SK-N-SH treated with all-trans-retinoic acid at 6 μM for 48 hours (cell line): ENCODE measurements at regions not wholly inside any gene's neighbourhood (a gene's known extent, or its start where the extent isn't known, plus 50 kb on each side); places are given as distances from the start of the nearest gene placed in this dataset.

Source experiments
- ARNTL ChIP-seq: fragments of 450-650 bp; formaldehyde crosslinking; IDR thresholded peaks from 2 replicates; pipeline ENCODE4 v1.5.0; 2020; ENCODE audit warnings: low read depth, mild to moderate bottlenecking, moderate library complexity, borderline replicate concordance
- RARB ChIP-seq: fragments of 250-450 bp; sonication (Bioruptor Pico); IDR thresholded peaks from 2 replicates; pipeline ENCODE4 v1.8.0; 2021; ENCODE audit warnings: mild to moderate bottlenecking, moderate library complexity
- SNAI2 ChIP-seq: fragments of 250-450 bp; sonication (Bioruptor Pico); IDR thresholded peaks from 2 replicates; pipeline ENCODE4 v1.5.0; 2020; ENCODE audit warnings: mild to moderate bottlenecking, moderate library complexity
- TSHZ2 ChIP-seq: fragments of 250-450 bp; sonication (Bioruptor Pico); IDR thresholded peaks from 2 replicates; pipeline ENCODE4 v1.5.0; 2020; ENCODE audit warnings: mild to moderate bottlenecking, moderate library complexity
- ZNF8 ChIP-seq: fragments of 450-650 bp; formaldehyde crosslinking; IDR thresholded peaks from 2 replicates; pipeline ENCODE4 v1.5.0; 2020; ENCODE audit warnings: mild to moderate bottlenecking, moderate library complexity
- TF ChIP-seq, protein P1 (sequence below): fragments of 250-450 bp; sonication (Bioruptor Pico); IDR thresholded peaks from 2 replicates; pipeline ENCODE4 v1.8.0; 2020; ENCODE audit warnings: mild to moderate bottlenecking, moderate library complexity, borderline replicate concordance

- TF ChIP-seq ARNTL (CRISPR knock-in tag) (no peak), SNAI2 (CRISPR knock-in tag) (no peak), TSHZ2 (no peak), ZNF8 (CRISPR knock-in tag) (no peak), RARB (CRISPR knock-in tag) (no peak)
- TF ChIP-seq, protein P1, sequence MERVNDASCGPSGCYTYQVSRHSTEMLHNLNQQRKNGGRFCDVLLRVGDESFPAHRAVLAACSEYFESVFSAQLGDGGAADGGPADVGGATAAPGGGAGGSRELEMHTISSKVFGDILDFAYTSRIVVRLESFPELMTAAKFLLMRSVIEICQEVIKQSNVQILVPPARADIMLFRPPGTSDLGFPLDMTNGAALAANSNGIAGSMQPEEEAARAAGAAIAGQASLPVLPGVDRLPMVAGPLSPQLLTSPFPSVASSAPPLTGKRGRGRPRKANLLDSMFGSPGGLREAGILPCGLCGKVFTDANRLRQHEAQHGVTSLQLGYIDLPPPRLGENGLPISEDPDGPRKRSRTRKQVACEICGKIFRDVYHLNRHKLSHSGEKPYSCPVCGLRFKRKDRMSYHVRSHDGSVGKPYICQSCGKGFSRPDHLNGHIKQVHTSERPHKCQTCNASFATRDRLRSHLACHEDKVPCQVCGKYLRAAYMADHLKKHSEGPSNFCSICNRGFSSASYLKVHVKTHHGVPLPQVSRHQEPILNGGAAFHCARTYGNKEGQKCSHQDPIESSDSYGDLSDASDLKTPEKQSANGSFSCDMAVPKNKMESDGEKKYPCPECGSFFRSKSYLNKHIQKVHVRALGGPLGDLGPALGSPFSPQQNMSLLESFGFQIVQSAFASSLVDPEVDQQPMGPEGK = no peak
Observed at GRCh38 chr13:80217614-80218456, 123.1 kb downstream of the SPRY2 start.
